ENCODE measurements at regions not wholly inside any gene's neighbourhood (a gene's known extent, or its start where the extent isn't known, plus 50 kb on each side); places are given as distances from the start of the nearest gene placed in this dataset.

- no peak for TF ChIP-seq TEAD4 (IDR thresholded peaks at IDR 0.05)
- no peak for TF ChIP-seq EP300 (IDR thresholded peaks at IDR 0.05; ENCODE audit: borderline replicate concordance)
- no peak for TF ChIP-seq MAX (IDR thresholded peaks at IDR 0.05)
- no peak for TF ChIP-seq REST (IDR thresholded peaks at IDR 0.05; ENCODE audit: low read depth)
- TF ChIP-seq TCF12 (IDR thresholded peaks at IDR 0.05; ENCODE audit: low read depth), result no peak
- no peak for TF ChIP-seq RAD21 (IDR thresholded peaks at IDR 0.05; ENCODE audit: low read depth)
- TF ChIP-seq TAF1 (IDR thresholded peaks at IDR 0.05; ENCODE audit: low read depth), result no peak
- no peak for TF ChIP-seq CREB1 (IDR thresholded peaks at IDR 0.05; ENCODE audit: low read depth)
- TF ChIP-seq CEBPB (IDR thresholded peaks at IDR 0.05), result no peak
- TF ChIP-seq EGR1 (IDR thresholded peaks at IDR 0.05), result no peak
- no peak for TF ChIP-seq YY1 (IDR thresholded peaks at IDR 0.05; ENCODE audit: low read depth)
Measured at GRCh38 chr5:28877050-28877449, 1838.7 kb upstream of the CDH9 start.

Data from Ishikawa (cell line).